GM12874 (cell line): ENCODE measurements at regions not wholly inside any gene's neighbourhood (a gene's known extent, or its start where the extent isn't known, plus 50 kb on each side); places are given as distances from the start of the nearest gene placed in this dataset.

Experiments
- TF ChIP-seq, protein P1 (sequence below): IDR thresholded peaks from 2 replicates; pipeline ENCODE4 v1.5.1; 2011; ENCODE audit warnings: low read depth, mild to moderate bottlenecking, control low read depth, low read length, moderate library complexity; ENCODE audit not compliant: insufficient read depth

DNA sequence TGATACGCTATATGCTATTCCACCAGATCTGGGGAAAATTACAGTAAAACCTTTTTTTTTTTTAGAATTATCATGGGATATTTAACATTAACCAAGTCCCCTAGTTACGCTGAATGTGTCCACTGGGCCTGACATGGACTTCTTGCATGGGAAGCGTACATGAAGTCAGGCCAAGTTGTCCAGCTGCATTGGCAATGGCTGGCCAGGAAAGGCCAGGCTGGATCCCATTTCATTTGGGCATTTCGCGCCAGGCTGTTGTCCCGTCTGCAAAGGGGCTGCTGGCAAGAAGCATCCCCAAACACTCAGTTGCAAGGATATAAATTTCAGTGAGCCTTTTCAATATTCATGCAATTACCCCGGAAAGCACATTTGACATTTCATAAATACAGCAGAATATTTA lies 933.3 kb downstream of the GRID1 start:
- TF ChIP-seq, protein P1, sequence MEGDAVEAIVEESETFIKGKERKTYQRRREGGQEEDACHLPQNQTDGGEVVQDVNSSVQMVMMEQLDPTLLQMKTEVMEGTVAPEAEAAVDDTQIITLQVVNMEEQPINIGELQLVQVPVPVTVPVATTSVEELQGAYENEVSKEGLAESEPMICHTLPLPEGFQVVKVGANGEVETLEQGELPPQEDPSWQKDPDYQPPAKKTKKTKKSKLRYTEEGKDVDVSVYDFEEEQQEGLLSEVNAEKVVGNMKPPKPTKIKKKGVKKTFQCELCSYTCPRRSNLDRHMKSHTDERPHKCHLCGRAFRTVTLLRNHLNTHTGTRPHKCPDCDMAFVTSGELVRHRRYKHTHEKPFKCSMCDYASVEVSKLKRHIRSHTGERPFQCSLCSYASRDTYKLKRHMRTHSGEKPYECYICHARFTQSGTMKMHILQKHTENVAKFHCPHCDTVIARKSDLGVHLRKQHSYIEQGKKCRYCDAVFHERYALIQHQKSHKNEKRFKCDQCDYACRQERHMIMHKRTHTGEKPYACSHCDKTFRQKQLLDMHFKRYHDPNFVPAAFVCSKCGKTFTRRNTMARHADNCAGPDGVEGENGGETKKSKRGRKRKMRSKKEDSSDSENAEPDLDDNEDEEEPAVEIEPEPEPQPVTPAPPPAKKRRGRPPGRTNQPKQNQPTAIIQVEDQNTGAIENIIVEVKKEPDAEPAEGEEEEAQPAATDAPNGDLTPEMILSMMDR: no peak

GRCh38 chr10:85444868-85445267 lies 921.7 kb downstream of the GRID1 start:
- TF ChIP-seq, protein P1: no peak

GRCh38 chr10:85445702-85446101 lies 920.9 kb downstream of the GRID1 start:
- TF ChIP-seq, protein P1: no peak

GRCh38 chr10:85446827-85447226 lies 919.8 kb downstream of the GRID1 start:
- TF ChIP-seq, protein P1: no peak

- TF ChIP-seq, protein P1: no peak
Measured at GRCh38 chr10:85447690-85448089, 918.9 kb downstream of the GRID1 start.

DNA sequence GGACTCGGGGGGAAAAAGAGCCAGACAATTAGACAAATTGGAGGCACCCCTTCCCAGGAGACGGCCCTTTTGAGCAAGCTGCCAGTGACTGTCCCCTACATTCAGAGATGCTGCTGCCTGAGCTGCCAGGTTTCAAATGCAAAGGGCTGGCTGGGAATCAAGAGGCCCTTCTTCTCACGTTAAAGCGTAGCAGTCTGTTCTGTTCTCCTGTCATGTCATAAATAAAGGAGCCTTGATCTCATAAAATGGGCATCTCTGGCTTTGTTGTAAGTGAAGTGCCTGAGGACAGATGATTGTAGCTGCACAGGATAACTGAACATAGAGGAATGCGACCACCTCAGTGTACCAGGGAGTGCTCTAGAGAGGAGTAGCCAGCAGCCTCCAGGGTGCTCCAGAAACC lies 917.9 kb downstream of the GRID1 start:
- TF ChIP-seq, protein P1: no peak

GRCh38 chr10:85454386-85454785 lies 912.2 kb downstream of the GRID1 start:
- TF ChIP-seq, protein P1: no peak

DNA sequence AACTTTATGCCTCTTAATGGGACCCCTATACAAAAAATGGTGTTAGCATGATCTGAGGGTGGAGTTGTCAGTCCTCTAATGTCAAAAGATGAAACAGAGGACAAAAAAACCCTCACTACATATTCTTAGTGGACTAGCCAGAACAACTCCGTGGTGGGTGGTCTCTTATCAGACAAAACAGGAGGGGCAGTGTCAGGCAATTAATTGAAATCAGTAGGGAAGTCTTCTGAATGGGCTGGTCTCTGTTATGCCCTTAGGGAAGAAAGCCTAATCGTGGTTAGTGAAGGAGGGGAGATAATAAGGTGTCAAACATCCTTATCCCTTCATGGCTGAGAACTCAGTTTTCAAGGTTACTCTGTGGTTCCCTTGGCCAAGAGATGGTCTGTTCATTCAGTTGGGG lies 909.4 kb downstream of the GRID1 start:
- TF ChIP-seq, protein P1: no peak
